ENCODE measurements at regions not wholly inside any gene's neighbourhood (a gene's known extent, or its start where the extent isn't known, plus 50 kb on each side); places are given as distances from the start of the nearest gene placed in this dataset.

GRCh38 chr7:46147871-46148270, 226.8 kb upstream of the IGFBP3 start:
- no peak for DNase-seq

GRCh38 chr7:46146454-46147255, 225.6 kb upstream of the IGFBP3 start:
- no peak for DNase-seq

- DNase-seq = no peak
Observed at GRCh38 chr7:46145412-46145811, 224.3 kb upstream of the IGFBP3 start.

GRCh38 chr7:46143949-46144917, 223.2 kb upstream of the IGFBP3 start:
- DNase-seq = no peak

- no peak for DNase-seq
Observed at GRCh38 chr7:46143421-46143820, 222.3 kb upstream of the IGFBP3 start.

- no peak for DNase-seq
Observed at GRCh38 chr7:46139079-46139478, 218.0 kb upstream of the IGFBP3 start.

GRCh38 chr7:46137725-46138124, 216.7 kb upstream of the IGFBP3 start:
- DNase-seq = no peak

GRCh38 chr7:46135557-46135956, 214.5 kb upstream of the IGFBP3 start:
- DNase-seq = no peak

- DNase-seq = no peak
Observed at GRCh38 chr7:46134795-46135194, 213.7 kb upstream of the IGFBP3 start.

GRCh38 chr7:46134385-46134784, 213.3 kb upstream of the IGFBP3 start:
- no peak for DNase-seq

- DNase-seq = no peak
Observed at GRCh38 chr7:46133751-46134150, 212.7 kb upstream of the IGFBP3 start.

GRCh38 chr7:46133072-46133471, 212.0 kb upstream of the IGFBP3 start:
- no peak for DNase-seq

- DNase-seq = no peak
Observed at GRCh38 chr7:46131916-46132795, 211.1 kb upstream of the IGFBP3 start.

- no peak for DNase-seq
Observed at GRCh38 chr7:46129831-46130230, 208.8 kb upstream of the IGFBP3 start.

- DNase-seq = no peak
Observed at GRCh38 chr7:46127814-46128213, 206.7 kb upstream of the IGFBP3 start.

GRCh38 chr7:46126675-46127300, 205.7 kb upstream of the IGFBP3 start:
- no peak for DNase-seq

GRCh38 chr7:46123756-46124343, 202.8 kb upstream of the IGFBP3 start:
- no peak for DNase-seq

- DNase-seq = no peak
Observed at GRCh38 chr7:46115410-46115809, 194.3 kb upstream of the IGFBP3 start.

- DNase-seq = no peak
Observed at GRCh38 chr7:46109437-46109836, 188.4 kb upstream of the IGFBP3 start.

GRCh38 chr7:46108272-46108671, 187.2 kb upstream of the IGFBP3 start:
- no peak for DNase-seq

GRCh38 chr7:46107610-46108217, 186.6 kb upstream of the IGFBP3 start:
- no peak for DNase-seq

- DNase-seq = no peak
Observed at GRCh38 chr7:46100521-46100920, 179.4 kb upstream of the IGFBP3 start.

Data from 8988T (cell line).